ENCODE measurements at regions not wholly inside any gene's neighbourhood (a gene's known extent, or its start where the extent isn't known, plus 50 kb on each side); places are given as distances from the start of the nearest gene placed in this dataset.

GRCh38 chr9:7976856-7977255 lies 177.3 kb upstream of the DMAC1 start:
- no peak overlapping the region for H3K4me3 ChIP-seq (ENCODE audit: insufficient read depth, low read depth, low read length)

GRCh38 chr9:7976167-7976755 lies 176.7 kb upstream of the DMAC1 start:
- no peaks in the 10 kb centered on the region for H3K36me3 ChIP-seq (replicated peaks; ENCODE audit: control insufficient read depth, insufficient read depth, low read length)
- DNase-seq, result no peak
- H3K27me3 ChIP-seq (ENCODE audit: control insufficient read depth, insufficient read depth, low read length), result no peaks in the 10 kb centered on the region
- no peak overlapping the region for H3K4me3 ChIP-seq (ENCODE audit: insufficient read depth, low read depth, low read length)

More at GRCh38 chr9:7976856-7977255, 177.3 kb upstream of the DMAC1 start:
- Histone ChIP-seq H3K36me3 (replicated peaks; ENCODE audit: control insufficient read depth, insufficient read depth, low read length) (no peaks in the 10 kb centered on the region), H3K27me3 (ENCODE audit: control insufficient read depth, insufficient read depth, low read length) (no peaks in the 10 kb centered on the region)
- no peak for DNase-seq

- Histone ChIP-seq H3K27me3 (ENCODE audit: control insufficient read depth, insufficient read depth, low read length) (no peaks in the 10 kb centered on the region), H3K36me3 (replicated peaks; ENCODE audit: control insufficient read depth, insufficient read depth, low read length) (no peaks in the 10 kb centered on the region), H3K4me3 (ENCODE audit: insufficient read depth, low read depth, low read length) (no peak overlapping the region)
- DNase-seq, result no peak
These were observed 175.8 kb upstream of the DMAC1 start for GRCh38 chr9:7975336-7975735.

- H3K27me3 ChIP-seq (ENCODE audit: control insufficient read depth, insufficient read depth, low read length), result no peaks in the 10 kb centered on the region
- DNase-seq, result no peak
- H3K36me3 ChIP-seq (replicated peaks; ENCODE audit: control insufficient read depth, insufficient read depth, low read length), result no peaks in the 10 kb centered on the region
- no peak overlapping the region for H3K4me3 ChIP-seq (ENCODE audit: insufficient read depth, low read depth, low read length)
These were observed 174.9 kb upstream of the DMAC1 start for GRCh38 chr9:7974335-7974960.

- Histone ChIP-seq H3K27me3 (ENCODE audit: control insufficient read depth, insufficient read depth, low read length) (no peaks in the 10 kb centered on the region), H3K36me3 (replicated peaks; ENCODE audit: control insufficient read depth, insufficient read depth, low read length) (no peaks in the 10 kb centered on the region), H3K4me3 (ENCODE audit: insufficient read depth, low read depth, low read length) (no peak overlapping the region)
- DNase-seq, result no peak
These were observed 173.5 kb upstream of the DMAC1 start for GRCh38 chr9:7973123-7973522.

GRCh38 chr9:7970681-7971330 lies 171.2 kb upstream of the DMAC1 start:
- no peak for DNase-seq
- Histone ChIP-seq H3K27me3 (ENCODE audit: control insufficient read depth, insufficient read depth, low read length) (no peaks in the 10 kb centered on the region), H3K36me3 (replicated peaks; ENCODE audit: control insufficient read depth, insufficient read depth, low read length) (no peaks in the 10 kb centered on the region)

GRCh38 chr9:7968687-7969086 lies 169.1 kb upstream of the DMAC1 start:
- no peaks in the 10 kb centered on the region for H3K27me3 ChIP-seq (ENCODE audit: control insufficient read depth, insufficient read depth, low read length)
- no peak for DNase-seq
- no peaks in the 10 kb centered on the region for H3K36me3 ChIP-seq (replicated peaks; ENCODE audit: control insufficient read depth, insufficient read depth, low read length)

More at GRCh38 chr9:7970681-7971330, 171.2 kb upstream of the DMAC1 start:
- no peak overlapping the region for H3K4me3 ChIP-seq (ENCODE audit: insufficient read depth, low read depth, low read length)

GRCh38 chr9:7967851-7968250 lies 168.3 kb upstream of the DMAC1 start:
- Histone ChIP-seq H3K36me3 (replicated peaks; ENCODE audit: control insufficient read depth, insufficient read depth, low read length) (no peaks in the 10 kb centered on the region), H3K4me3 (ENCODE audit: insufficient read depth, low read depth, low read length) (no peak overlapping the region), H3K27me3 (ENCODE audit: control insufficient read depth, insufficient read depth, low read length) (no peaks in the 10 kb centered on the region)
- no peak for DNase-seq

More at GRCh38 chr9:7968687-7969086, 169.1 kb upstream of the DMAC1 start:
- no peak overlapping the region for H3K4me3 ChIP-seq (ENCODE audit: insufficient read depth, low read depth, low read length)

- H3K36me3 ChIP-seq (replicated peaks; ENCODE audit: control insufficient read depth, insufficient read depth, low read length), result no peaks in the 10 kb centered on the region
- no peaks in the 10 kb centered on the region for H3K27me3 ChIP-seq (ENCODE audit: control insufficient read depth, insufficient read depth, low read length)
These were observed 167.7 kb upstream of the DMAC1 start for GRCh38 chr9:7967093-7967827.

GRCh38 chr9:7965063-7965462 lies 165.5 kb upstream of the DMAC1 start:
- H3K27me3 ChIP-seq (ENCODE audit: control insufficient read depth, insufficient read depth, low read length), result no peaks in the 10 kb centered on the region
- H3K36me3 ChIP-seq (replicated peaks; ENCODE audit: control insufficient read depth, insufficient read depth, low read length), result no peaks in the 10 kb centered on the region
- DNase-seq, result no peak
- no peak overlapping the region for H3K4me3 ChIP-seq (ENCODE audit: insufficient read depth, low read depth, low read length)

More at GRCh38 chr9:7967093-7967827, 167.7 kb upstream of the DMAC1 start:
- H3K4me3 ChIP-seq (ENCODE audit: insufficient read depth, low read depth, low read length), result no peak overlapping the region
- no peak for DNase-seq

- Histone ChIP-seq H3K27me3 (ENCODE audit: control insufficient read depth, insufficient read depth, low read length) (no peaks in the 10 kb centered on the region), H3K36me3 (replicated peaks; ENCODE audit: control insufficient read depth, insufficient read depth, low read length) (no peaks in the 10 kb centered on the region), H3K4me3 (ENCODE audit: insufficient read depth, low read depth, low read length) (no peak overlapping the region)
- DNase-seq, result no peak
These were observed 163.4 kb upstream of the DMAC1 start for GRCh38 chr9:7963026-7963425.

- H3K36me3 ChIP-seq (replicated peaks; ENCODE audit: control insufficient read depth, insufficient read depth, low read length), result no peaks in the 10 kb centered on the region
- H3K27me3 ChIP-seq (ENCODE audit: control insufficient read depth, insufficient read depth, low read length), result no peaks in the 10 kb centered on the region
- DNase-seq, result no peak
- H3K4me3 ChIP-seq (ENCODE audit: insufficient read depth, low read depth, low read length), result no peak overlapping the region
These were observed 161.5 kb upstream of the DMAC1 start for GRCh38 chr9:7961076-7961475.

GRCh38 chr9:7960320-7961050 lies 160.9 kb upstream of the DMAC1 start:
- Histone ChIP-seq H3K27me3 (ENCODE audit: control insufficient read depth, insufficient read depth, low read length) (no peaks in the 10 kb centered on the region), H3K36me3 (replicated peaks; ENCODE audit: control insufficient read depth, insufficient read depth, low read length) (no peaks in the 10 kb centered on the region), H3K4me3 (ENCODE audit: insufficient read depth, low read depth, low read length) (no peak overlapping the region)
- no peak for DNase-seq

- H3K27me3 ChIP-seq (ENCODE audit: control insufficient read depth, insufficient read depth, low read length), result no peaks in the 10 kb centered on the region
These were observed 158.2 kb upstream of the DMAC1 start for GRCh38 chr9:7957803-7958202.

More at GRCh38 chr9:7957803-7958202, 158.2 kb upstream of the DMAC1 start:
- Histone ChIP-seq H3K4me3 (ENCODE audit: insufficient read depth, low read depth, low read length) (no peak overlapping the region), H3K36me3 (replicated peaks; ENCODE audit: control insufficient read depth, insufficient read depth, low read length) (no peaks in the 10 kb centered on the region)
- DNase-seq, result no peak
